Gastroesophageal sphincter (tissue), 3 donors: ENCODE measurements at regions not wholly inside any gene's neighbourhood (a gene's known extent, or its start where the extent isn't known, plus 50 kb on each side); places are given as distances from the start of the nearest gene placed in this dataset.

ENCODE experiments used
- EP300 ChIP-seq: sonication (generic); formaldehyde crosslinking; IDR thresholded peaks from one replicate; pipeline ENCODE4 v1.6.1; 2017; ENCODE audit warnings: antibody characterized with exemption, mild to moderate bottlenecking
- TF ChIP-seq, protein P1 (sequence below), 4 experiments: fragments of 200-600 bp in 2 of 4; fragments of 450-650 bp in 2 of 4; sonication (generic) in 1 of 4; IDR thresholded peaks; one replicate each; pipeline ENCODE4 v1.5.1; 2017 to 2019; ENCODE audit warnings: antibody characterized with exemption in 4 of 4, mild to moderate bottlenecking in 2 of 4, moderate library complexity in 2 of 4

DNA sequence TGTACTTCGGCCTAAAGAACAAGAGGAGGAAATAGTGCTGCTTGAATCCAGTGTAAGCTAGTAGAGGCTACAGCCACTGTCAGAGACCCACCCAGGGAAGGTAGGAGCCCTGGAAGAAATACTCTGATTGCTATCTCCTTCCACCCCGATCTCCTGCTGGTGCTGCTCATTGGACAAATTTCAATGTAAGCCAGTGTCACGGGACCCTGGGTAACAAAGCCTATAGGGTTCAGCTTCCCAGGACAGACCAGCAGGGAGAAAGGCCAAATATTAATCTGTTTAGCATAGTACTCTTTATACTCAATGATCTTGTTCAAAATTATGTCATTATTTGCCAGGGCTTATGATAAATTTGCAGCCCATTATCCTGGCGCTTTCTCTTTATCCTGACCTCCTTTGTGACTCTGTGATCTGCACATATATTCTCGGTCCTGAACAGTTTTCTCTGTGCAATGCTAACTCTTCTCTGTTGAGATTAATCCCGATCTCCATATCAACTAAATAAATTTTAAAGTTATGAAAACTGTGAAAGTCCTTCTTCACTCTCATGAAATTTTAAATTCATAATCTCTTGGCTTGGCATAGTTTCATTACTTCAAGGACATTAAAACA is 218.8 kb upstream of the PREP start:
- TF ChIP-seq, protein P1, sequence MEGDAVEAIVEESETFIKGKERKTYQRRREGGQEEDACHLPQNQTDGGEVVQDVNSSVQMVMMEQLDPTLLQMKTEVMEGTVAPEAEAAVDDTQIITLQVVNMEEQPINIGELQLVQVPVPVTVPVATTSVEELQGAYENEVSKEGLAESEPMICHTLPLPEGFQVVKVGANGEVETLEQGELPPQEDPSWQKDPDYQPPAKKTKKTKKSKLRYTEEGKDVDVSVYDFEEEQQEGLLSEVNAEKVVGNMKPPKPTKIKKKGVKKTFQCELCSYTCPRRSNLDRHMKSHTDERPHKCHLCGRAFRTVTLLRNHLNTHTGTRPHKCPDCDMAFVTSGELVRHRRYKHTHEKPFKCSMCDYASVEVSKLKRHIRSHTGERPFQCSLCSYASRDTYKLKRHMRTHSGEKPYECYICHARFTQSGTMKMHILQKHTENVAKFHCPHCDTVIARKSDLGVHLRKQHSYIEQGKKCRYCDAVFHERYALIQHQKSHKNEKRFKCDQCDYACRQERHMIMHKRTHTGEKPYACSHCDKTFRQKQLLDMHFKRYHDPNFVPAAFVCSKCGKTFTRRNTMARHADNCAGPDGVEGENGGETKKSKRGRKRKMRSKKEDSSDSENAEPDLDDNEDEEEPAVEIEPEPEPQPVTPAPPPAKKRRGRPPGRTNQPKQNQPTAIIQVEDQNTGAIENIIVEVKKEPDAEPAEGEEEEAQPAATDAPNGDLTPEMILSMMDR (IDR thresholded peaks at IDR 0.05) = no peak
- no peak for TF ChIP-seq EP300
